ENCODE measurements at regions not wholly inside any gene's neighbourhood (a gene's known extent, or its start where the extent isn't known, plus 50 kb on each side); places are given as distances from the start of the nearest gene placed in this dataset.

GRCh38 chr18:8984131-8984721, 118.3 kb upstream of the NDUFV2 start:
- ChIA-PET POLR2A (interaction anchor here (0.7 kb wide), 1 partner anchor 504 kb away, joined by 3 read pairs; no protein-coding TSS in a partner anchor), CTCF (interaction anchor here (1.1 to 9.2 kb wide), 10 partner anchors 11 to 505 kb away, joined by 3 to 283 read pairs (median 4); no protein-coding TSS in a partner anchor)
- DNase-seq, result no peak
- H3K27ac Mint-ChIP-seq, result no peak overlapping the region
- intact Hi-C loops (cut with micrococcal nuclease), result no loop called here
- Histone ChIP-seq H3K36me3 (replicated peaks in 1 of 2; ENCODE audit: control extremely low read depth in 1 of 2, control insufficient read depth in 1 of 2, extremely low read depth in 1 of 2, insufficient read depth in 2 of 2, low read length in 1 of 2) (no peaks in the 10 kb centered on the region), H3K9me3 (ENCODE audit: control extremely low read depth in 1 of 3, control insufficient read depth in 2 of 3, insufficient read depth in 1 of 3, low read length in 2 of 3) (no peaks in the 10 kb centered on the region), H3K27ac (ENCODE audit: low read length in 2 of 2) (no peak overlapping the region), H3K79me2 (ENCODE audit: control insufficient read depth, insufficient read depth, low read length) (no peaks in the 10 kb centered on the region), H4K20me1 (ENCODE audit: control insufficient read depth, insufficient read depth, low read length, poor library complexity, severe bottlenecking) (no peaks in the 10 kb centered on the region), H3K4me3 (ENCODE audit: control extremely low read depth in 1 of 5, extremely low read depth in 1 of 5, insufficient read depth in 1 of 5, low read depth in 2 of 5, low read length in 4 of 5) (no peak overlapping the region), H3K27me3 (replicated peaks in 1 of 4; ENCODE audit: control extremely low read depth in 1 of 4, control insufficient read depth in 3 of 4, insufficient read depth in 4 of 4, low read length in 3 of 4) (no peaks in the 10 kb centered on the region), H3K9ac (ENCODE audit: low read length) (no peak overlapping the region), H3K4me1 (ENCODE audit: control insufficient read depth in 2 of 2, insufficient read depth in 2 of 2, low read length in 2 of 2) (peaks cover 6 to 10% of the 10 kb centered on the region in 2 donors), H3K4me2 (replicated peaks; ENCODE audit: low read depth, low read length, poor library complexity, severe bottlenecking) (no peak overlapping the region), H2AFZ (ENCODE audit: insufficient read depth, low read depth, low read length, poor library complexity, severe bottlenecking) (no peak overlapping the region)
- no peak overlapping the region for H3K4me3 Mint-ChIP-seq
- WGBS (ENCODE audit: insufficient coverage), result 100% methylated on average over 1 of the region's 4 CpGs
- no peak for ATAC-seq (ENCODE audit: low read depth)
- H3K9me3 Mint-ChIP-seq (ENCODE audit: insufficient read depth), result no peaks in the 10 kb centered on the region
- TF ChIP-seq EZH2 (IDR thresholded peaks at IDR 0.05; ENCODE audit: borderline replicate concordance, insufficient read depth, low read depth, low read length, poor library complexity, severe bottlenecking) (no peak), CTCF (IDR thresholded peaks at IDR 0.05) (no peak)
- peaks cover 14% of the 10 kb centered on the region for H3K4me1 Mint-ChIP-seq
- H3K27me3 Mint-ChIP-seq, result peaks cover 3% of the 10 kb centered on the region

GRCh38 chr18:8987241-8987640, 115.3 kb upstream of the NDUFV2 start:
- H3K79me2 ChIP-seq (ENCODE audit: control insufficient read depth, insufficient read depth, low read length), result no peaks in the 10 kb centered on the region
- Mint-ChIP-seq H3K27ac (no peak overlapping the region), H3K4me3 (no peak overlapping the region), H3K4me1 (peaks cover 5% of the 10 kb centered on the region), H3K9me3 (ENCODE audit: insufficient read depth) (no peaks in the 10 kb centered on the region), H3K27me3 (peaks cover 3% of the 10 kb centered on the region)
- ATAC-seq (ENCODE audit: low read depth) (no peak), DNase-seq (no peak)
- no peaks in the 10 kb centered on the region for H4K20me1 ChIP-seq (ENCODE audit: control insufficient read depth, insufficient read depth, low read length, poor library complexity, severe bottlenecking)
- POLR2A ChIA-PET, result no interaction called here
- H3K36me3 ChIP-seq (replicated peaks in 1 of 2; ENCODE audit: control extremely low read depth in 1 of 2, control insufficient read depth in 1 of 2, extremely low read depth in 1 of 2, insufficient read depth in 2 of 2, low read length in 1 of 2), result no peaks in the 10 kb centered on the region
- H3K27me3 ChIP-seq (replicated peaks in 1 of 4; ENCODE audit: control extremely low read depth in 1 of 4, control insufficient read depth in 3 of 4, insufficient read depth in 4 of 4, low read length in 3 of 4), result no peaks in the 10 kb centered on the region
- H2AFZ ChIP-seq (ENCODE audit: insufficient read depth, low read depth, low read length, poor library complexity, severe bottlenecking), result no peak overlapping the region
- H3K4me2 ChIP-seq (replicated peaks; ENCODE audit: low read depth, low read length, poor library complexity, severe bottlenecking), result no peak overlapping the region
- no peak overlapping the region for H3K4me3 ChIP-seq (ENCODE audit: control extremely low read depth in 1 of 5, extremely low read depth in 1 of 5, insufficient read depth in 1 of 5, low read depth in 2 of 5, low read length in 4 of 5)
- TF ChIP-seq CTCF (IDR thresholded peaks at IDR 0.05) (no peak), EZH2 (IDR thresholded peaks at IDR 0.05; ENCODE audit: borderline replicate concordance, insufficient read depth, low read depth, low read length, poor library complexity, severe bottlenecking) (no peak)
- 64% methylated on average over 6 of the region's 6 CpGs for whole genome bisulfite sequencing (ENCODE audit: insufficient coverage)
- intact Hi-C loops (cut with micrococcal nuclease), result no loop called here
- no peaks in the 10 kb centered on the region for H3K9me3 ChIP-seq (ENCODE audit: control extremely low read depth in 1 of 3, control insufficient read depth in 2 of 3, insufficient read depth in 1 of 3, low read length in 2 of 3)
- no peak overlapping the region for H3K9ac ChIP-seq (ENCODE audit: low read length)
- H3K27ac ChIP-seq (ENCODE audit: low read length in 2 of 2), result no peak overlapping the region
- peaks cover 2 to 6% of the 10 kb centered on the region in 2 donors for H3K4me1 ChIP-seq (ENCODE audit: control insufficient read depth in 2 of 2, insufficient read depth in 2 of 2, low read length in 2 of 2)
- CTCF ChIA-PET, result interaction anchor here (0.6 to 9.2 kb wide), 25 partner anchors 9 to 530 kb away, joined by 3 to 283 read pairs (median 5); partner anchors contain the start of gene RAB12
